Brain microvascular endothelial cell (primary cell): ENCODE measurements at regions not wholly inside any gene's neighbourhood (a gene's known extent, or its start where the extent isn't known, plus 50 kb on each side); places are given as distances from the start of the nearest gene placed in this dataset.

Experiments used
- DNase-seq: peaks from one replicate; pipeline ENCODE4 v3.0.0-alpha.2; 2020
- H3K27ac ChIP-seq: fragments of 250-450 bp; sonication (Bioruptor Pico); 2 replicates; pipeline ENCODE4 v1.5.1; 2020; ENCODE audit warnings: mild to moderate bottlenecking, moderate library complexity
- H3K27me3 ChIP-seq: fragments of 250-450 bp; sonication (Bioruptor Pico); replicated peaks from 2 replicates; pipeline ENCODE4 v1.5.1; 2020; ENCODE audit warnings: mild to moderate bottlenecking
- H3K36me3 ChIP-seq: fragments of 250-450 bp; sonication (Bioruptor Pico); replicated peaks from 2 replicates; pipeline ENCODE4 v1.5.1; 2020; ENCODE audit warnings: mild to moderate bottlenecking
- H3K4me3 ChIP-seq: 2 replicates; pipeline ENCODE4 v1.5.1; 2011; ENCODE audit warnings: low read depth, mild to moderate bottlenecking, control low read depth, low read length, moderate library complexity
- CTCF ChIP-seq: IDR thresholded peaks from 2 replicates; pipeline ENCODE4 v1.5.1; 2011; ENCODE audit warnings: low read depth, mild to moderate bottlenecking, moderate library complexity, low read length, control low read depth, inconsistent platforms; ENCODE audit errors: missing control alignments
- in situ Hi-C: cut with HindIII; loops from 2 replicates; pipeline ENCODE4 v1.10.0; 2017; ENCODE audit warnings: low sequenced_read_pairs, low pct_ligation_motif_present

- no peak overlapping the region for H3K4me3 ChIP-seq
- no peak overlapping the region for H3K27ac ChIP-seq
- in situ Hi-C loops = no loop called here
- no peaks in the 10 kb centered on the region for H3K27me3 ChIP-seq
- no peak for DNase-seq
- no peak for TF ChIP-seq CTCF
- H3K36me3 ChIP-seq = no peaks in the 10 kb centered on the region
Measured at GRCh38 chr12:98403936-98404335, 111.5 kb upstream of the TMPO start.

GRCh38 chr12:98405805-98406366 is 109.5 kb upstream of the TMPO start:
- Histone ChIP-seq H3K36me3 (no peaks in the 10 kb centered on the region), H3K27me3 (no peaks in the 10 kb centered on the region), H3K4me3 (no peak overlapping the region), H3K27ac (no peak overlapping the region)
- no peak for TF ChIP-seq CTCF
- DNase-seq = no peak
- in situ Hi-C loops = no loop called here

GRCh38 chr12:98406378-98406777 is 109.0 kb upstream of the TMPO start:
- no peak overlapping the region for H3K4me3 ChIP-seq
- no peak for TF ChIP-seq CTCF
- H3K27me3 ChIP-seq = no peaks in the 10 kb centered on the region
- DNase-seq = no peak
- in situ Hi-C loops = no loop called here
- H3K36me3 ChIP-seq = no peaks in the 10 kb centered on the region
- H3K27ac ChIP-seq = no peak overlapping the region

GRCh38 chr12:98408681-98409080 is 106.7 kb upstream of the TMPO start:
- no peak for TF ChIP-seq CTCF
- no peaks in the 10 kb centered on the region for H3K36me3 ChIP-seq
- in situ Hi-C loops = no loop called here
- H3K27me3 ChIP-seq = no peaks in the 10 kb centered on the region
- no peak overlapping the region for H3K27ac ChIP-seq
- H3K4me3 ChIP-seq = no peak overlapping the region
- no peak for DNase-seq

GRCh38 chr12:98409548-98409947 is 105.8 kb upstream of the TMPO start:
- DNase-seq = no peak
- Histone ChIP-seq H3K27ac (no peak overlapping the region), H3K36me3 (no peaks in the 10 kb centered on the region), H3K27me3 (no peaks in the 10 kb centered on the region), H3K4me3 (no peak overlapping the region)
- no peak for TF ChIP-seq CTCF
- in situ Hi-C loops = no loop called here

GRCh38 chr12:98410356-98410755 is 105.0 kb upstream of the TMPO start:
- Histone ChIP-seq H3K27me3 (no peaks in the 10 kb centered on the region), H3K36me3 (no peaks in the 10 kb centered on the region), H3K4me3 (no peak overlapping the region), H3K27ac (no peak overlapping the region)
- in situ Hi-C loops = no loop called here
- no peak for TF ChIP-seq CTCF
- no peak for DNase-seq
